ENCODE measurements at regions not wholly inside any gene's neighbourhood (a gene's known extent, or its start where the extent isn't known, plus 50 kb on each side); places are given as distances from the start of the nearest gene placed in this dataset.
"Not testable (repeated sequence)": the region's sequence is repeated elsewhere in the genome, so short reads cannot be mapped to it uniquely, and the experiment has no call there.

DNA sequence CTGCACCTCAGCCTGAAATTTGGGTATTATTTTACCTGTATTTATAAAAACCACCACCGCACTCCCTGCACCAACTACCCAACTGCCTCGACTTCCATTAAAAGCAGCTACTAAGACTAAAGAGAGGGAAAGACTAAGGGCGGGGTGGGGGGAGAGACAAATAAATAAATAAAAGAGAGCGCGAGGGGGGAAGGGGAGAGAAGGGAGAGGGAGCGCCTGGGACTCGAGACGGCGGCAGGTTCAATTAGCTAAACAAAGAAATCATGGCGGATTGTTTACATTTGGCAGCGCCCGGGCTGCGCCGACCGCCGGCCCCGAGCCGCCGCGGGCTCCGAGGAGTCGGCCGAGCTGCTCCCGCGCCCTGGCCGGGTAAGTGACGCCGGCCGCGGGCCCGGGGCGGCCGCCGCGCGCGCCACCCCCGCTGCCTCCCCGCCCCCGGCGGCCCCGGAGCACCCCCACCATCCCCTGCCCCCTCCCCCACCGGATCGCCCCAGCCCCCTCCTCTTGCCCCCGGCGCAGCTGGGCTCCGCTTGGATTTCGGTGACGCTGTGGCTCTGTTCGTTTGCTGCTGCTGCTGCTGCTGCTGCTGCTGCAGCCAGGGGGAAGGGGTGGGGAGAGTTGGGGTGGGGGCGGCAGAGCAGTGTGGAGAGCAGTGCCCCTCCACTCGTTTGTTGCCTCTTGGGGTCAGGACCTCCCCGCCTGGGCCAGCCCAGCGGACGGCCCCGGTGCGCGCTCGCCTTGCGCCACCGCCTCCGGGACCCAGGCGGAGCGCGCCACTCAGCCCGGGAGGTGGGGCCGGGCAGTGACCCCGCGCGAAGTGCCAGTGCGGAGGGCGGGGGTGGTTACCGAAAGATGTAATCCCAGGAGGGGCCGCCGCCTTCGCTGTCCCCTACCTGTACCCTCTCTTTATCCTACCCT is 187.2 kb upstream of the FANCL start:
- DNase-seq, result no peak

DNA sequence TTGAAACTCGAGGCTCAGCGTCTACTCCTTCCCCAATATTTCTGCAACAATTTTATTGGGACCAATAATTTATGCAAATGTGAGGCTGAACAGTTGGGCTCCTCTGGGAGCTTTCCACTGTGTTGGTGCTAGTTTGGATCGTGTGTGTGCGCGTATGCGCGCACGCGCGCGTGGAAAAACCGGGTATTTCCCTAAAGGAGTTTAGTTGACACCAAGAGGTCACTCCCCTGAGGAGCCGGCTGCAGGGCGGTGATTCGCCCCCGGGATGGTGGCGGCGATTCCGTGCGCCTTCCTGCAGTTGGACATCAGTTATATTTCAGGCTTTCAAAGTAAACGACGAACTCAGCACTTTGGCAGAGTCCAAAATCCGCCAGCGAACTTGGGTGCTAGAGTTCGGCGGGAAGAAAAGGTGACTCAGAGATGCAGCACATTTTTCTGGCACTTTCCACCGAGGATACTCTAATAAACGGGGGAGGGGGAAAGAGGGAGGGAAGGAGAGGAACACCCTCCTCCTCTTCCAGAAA is 186.5 kb upstream of the FANCL start:
- DNase-seq, result peak; percentile 3

DNA sequence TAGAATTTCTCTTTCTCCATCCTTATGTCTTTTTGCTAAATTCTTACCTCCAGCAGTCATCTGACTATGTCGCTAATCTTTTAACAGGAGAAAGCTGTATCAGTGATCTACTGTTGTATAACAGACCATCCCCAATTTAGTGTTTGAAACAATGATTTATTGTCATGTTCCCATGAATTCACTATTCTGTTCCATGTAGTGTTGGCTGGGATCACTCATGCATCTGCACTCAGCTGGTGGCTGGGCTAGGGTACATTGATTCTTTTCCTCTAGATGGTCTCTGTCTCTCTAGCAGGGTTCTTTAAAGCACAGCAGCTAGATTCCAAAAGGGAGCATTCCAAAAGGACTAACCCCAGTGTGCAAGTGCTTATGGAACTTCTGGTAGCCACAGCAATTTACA is 184.2 kb upstream of the FANCL start:
- no peak for DNase-seq

DNA sequence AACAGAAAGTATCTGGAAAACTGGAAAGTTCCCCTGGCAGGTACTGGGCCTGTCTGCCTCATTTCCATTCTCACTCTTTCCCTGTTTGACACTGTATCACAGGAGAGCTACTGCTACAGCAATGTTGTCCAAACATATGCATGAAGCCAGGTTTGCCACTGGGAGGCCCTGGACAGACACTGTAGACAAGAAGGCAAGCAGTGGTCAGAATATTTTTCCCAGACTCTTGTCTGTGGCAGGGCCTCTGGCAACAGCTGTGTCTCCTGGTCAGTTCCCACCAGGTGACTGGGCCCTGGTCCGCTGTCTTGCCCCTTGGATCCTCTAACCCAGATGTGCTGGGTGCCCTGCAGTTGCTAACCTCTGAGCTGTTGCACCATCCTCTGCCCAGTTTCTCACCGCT is 178.9 kb upstream of the FANCL start:
- DNase-seq, result no peak

DNA sequence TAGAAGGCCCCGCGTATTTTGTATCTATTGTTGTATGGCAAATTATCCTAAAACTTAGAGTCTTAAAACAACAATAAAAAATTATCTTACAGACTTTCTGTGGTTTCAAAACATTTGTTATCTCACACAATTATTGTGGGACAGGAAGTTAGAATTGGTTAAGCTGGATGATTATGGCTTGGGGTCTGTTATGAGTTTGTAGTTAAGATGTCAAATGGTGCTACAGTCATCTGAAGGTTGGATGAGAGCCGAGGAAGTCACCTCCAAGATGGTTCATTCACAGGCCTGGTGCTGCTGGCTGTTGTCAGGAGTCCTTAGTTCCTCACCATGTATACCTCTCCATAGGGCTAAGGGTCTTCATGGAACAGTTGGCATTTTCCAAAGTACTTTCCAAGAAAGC is 175.6 kb upstream of the FANCL start:
- no peak for DNase-seq

DNA sequence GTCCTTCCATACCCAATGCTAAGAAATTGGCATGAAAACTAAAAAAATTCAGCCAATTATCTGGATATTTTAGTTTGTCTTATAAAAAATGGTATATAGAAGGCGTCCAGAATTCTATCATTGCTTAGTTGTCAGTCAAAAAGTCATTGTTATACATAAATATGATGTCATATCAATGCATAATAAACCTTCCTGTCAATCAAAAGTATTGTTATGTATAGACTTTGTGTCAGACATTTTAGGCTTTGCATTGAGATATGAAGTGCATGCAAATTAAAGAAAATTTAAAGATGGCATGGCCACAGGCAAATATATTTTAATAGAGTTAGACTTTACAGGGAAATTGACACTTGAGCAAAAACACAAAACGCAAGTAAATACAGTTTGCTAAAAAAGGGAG is 173.4 kb upstream of the FANCL start:
- no peak for DNase-seq

DNA sequence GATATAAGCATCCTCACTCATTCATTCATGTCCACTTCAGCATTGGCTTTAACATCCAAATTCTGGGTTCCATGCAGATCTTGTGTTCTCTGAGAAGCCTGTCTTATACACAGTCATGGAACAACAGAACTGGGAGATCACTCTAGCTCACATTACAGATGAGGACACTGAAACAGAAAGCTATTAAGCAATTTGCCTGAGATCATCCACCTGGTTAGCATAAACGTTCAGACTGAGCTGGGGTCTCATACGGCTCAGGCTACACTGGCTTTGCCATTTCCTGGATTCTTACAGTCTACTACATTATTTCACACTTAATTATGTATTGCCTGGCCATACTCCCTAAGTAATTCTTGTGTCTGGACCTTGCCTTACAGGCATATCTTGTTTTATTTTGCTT is 169.4 kb upstream of the FANCL start:
- no peak for DNase-seq

DNA sequence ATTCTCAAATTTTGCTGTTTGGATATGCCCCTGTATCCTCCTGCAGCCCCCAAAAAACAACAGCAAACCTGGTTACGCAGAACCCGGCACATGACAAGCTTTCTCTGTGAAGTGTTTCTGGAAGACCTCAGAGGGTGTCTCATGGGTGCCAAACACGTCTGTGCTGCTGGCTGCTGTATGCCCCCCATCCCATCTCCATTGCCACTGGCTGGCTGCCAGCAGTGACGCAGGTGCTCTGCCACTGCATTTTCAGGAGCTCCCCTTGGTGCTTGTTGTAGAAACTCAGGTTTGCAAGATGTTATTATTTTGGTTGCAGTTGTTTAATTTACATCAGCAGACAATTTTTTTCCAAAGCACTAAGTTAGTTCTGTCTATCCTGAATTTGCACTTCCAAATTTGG is 166.4 kb upstream of the FANCL start:
- no peak for DNase-seq

DNA sequence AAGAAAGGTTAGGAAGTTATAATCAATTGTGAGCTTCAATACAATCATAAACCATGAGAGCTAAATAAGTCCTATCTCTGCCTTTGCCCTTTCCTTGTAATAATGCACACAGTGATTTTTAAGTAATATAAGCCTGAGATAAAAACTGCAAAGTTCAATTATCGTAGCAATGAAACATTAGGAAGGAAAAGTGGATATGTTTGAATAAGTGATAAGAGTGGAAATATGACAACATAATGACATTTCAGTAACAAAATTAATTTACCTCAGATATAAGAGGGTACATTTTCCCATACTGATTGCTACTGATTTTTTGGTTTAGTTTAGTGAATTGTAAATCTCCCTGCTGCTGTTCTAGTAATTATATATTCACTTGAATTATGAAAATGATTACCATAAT is 164.2 kb upstream of the FANCL start:
- DNase-seq, result no peak

DNA sequence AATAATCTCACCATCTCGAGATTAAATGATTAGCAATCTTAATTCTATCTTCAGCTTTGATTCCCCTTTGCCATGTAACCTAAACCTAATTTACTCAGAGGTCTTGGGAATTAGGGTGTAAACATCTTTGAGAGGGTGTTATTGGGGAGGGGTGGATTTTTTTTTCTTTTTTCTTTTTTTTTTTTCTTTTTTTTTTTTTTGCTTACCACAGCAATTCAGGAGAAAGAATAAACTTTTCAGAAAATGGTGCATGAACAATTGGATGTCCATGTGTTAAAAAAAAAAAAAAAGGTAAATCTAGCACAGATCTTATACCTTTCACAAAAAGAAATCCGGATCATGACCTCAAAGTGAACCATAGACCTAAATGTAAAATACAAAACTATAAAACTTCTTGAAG is 160.8 kb upstream of the FANCL start:
- no peak for DNase-seq

DNA sequence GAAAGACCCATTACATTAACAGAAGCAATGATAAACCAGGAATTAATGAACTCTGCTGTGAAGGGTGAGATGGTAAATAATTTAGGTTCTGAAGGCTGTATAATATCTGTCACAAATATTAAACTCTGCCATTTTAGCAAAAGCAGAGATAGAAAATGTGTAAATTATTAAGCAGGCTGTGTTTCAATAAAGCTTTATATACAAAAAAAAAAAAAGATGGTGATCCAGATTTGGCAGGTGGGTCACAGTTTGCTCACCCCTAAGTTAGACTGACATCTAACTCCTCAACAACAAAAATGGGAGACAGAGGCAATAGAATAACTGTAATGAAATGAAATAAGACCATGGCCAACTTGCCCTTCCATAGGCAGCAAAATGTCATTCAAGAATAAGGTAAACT is 157.3 kb upstream of the FANCL start:
- DNase-seq, result no peak

DNA sequence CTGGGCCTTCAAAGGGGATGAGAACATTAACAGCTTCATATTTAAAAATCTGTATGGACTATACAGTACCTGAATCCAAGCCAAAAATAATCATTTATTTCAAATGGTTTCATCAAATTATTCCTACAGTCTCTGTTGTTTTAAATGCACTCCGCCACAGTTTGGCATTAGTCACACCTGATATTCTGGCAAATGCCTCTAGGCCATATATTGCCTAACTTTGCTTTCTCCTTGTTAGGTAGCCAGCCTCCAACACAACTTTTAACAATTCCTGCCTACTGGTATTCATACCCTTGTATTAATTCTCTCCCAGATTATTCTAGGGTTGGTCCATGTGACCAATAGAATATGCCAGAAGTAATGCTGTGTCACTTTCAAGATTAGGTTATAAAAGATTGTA is 146.6 kb upstream of the FANCL start:
- DNase-seq, result no peak

DNA sequence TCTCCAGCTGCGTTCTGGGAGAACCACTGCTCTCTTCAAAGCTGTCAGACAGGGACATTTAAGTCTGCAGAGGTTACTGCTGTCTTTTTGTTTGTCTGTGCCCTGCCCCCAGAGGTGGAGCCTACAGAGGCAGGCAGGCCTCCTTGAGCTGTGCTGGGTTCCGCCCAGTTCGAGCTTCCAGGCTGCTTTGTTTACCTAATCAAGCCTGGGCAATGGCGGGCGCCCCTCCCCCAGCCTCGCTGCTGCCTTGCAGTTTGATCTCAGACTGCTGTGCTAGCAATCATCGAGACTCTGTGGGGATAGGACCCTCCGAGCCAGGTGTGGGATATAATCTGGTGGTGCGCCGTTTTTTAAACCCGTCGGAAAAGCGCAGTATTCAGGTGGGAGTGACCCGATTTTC is 145.8 kb upstream of the FANCL start:
- DNase-seq, result not testable (repeated sequence)

DNA sequence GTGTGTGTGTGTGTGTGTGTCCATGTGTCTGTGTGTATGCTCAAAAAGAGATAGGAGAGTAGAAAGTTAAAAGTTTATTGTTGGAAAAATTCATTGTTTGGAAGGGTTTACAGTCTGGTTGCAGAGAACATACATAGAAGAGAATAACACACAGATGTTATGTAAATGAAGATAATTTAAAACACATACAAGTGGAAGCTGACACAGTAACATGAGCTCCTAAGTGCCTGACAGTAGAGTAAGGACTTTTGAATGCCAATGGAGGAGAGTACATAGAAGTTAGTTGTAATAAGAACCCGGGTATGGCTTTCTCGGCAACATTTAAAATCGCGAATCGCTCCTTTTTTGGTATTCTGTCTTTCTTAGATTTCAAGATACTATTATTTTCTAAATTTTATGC is 137.0 kb upstream of the FANCL start:
- DNase-seq, result no peak

DNA sequence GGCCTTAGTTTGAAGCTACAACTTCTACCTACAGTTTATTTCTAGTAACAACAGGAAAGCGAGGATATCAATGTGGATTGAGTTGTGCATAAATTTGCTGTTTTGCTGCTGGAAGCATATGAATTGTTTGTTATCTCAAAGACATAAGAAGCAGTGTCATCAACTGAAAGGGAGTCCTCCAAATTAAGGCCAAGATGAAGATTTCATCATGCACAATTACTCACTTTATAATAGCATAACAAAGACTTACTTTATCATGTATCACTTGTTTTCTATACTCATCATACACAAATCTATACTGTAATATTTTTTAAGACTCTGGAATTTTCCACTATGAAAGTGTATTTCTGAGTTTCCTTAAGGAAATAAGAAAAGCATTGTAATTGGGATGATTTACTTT is 136.1 kb upstream of the FANCL start:
- no peak for DNase-seq

DNA sequence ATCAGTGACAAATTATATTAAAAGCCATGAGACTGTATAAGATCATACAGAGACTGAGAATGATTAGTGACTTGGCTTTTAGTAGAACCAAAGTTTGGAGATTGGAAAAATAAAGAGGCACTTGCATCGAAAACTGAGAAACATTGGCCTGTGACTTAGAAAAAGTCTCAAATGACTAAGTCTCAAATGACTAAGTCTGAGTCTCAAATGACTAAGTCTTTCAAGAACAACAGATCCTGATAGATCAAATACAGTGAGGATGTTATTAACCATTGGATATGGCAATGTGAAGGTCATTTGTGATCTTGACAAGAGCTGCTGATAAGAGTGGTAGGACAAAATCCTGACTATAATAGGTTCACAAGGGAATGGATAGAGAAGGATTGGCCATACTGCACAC is 135.5 kb upstream of the FANCL start:
- DNase-seq, result peak; percentile 31

DNA sequence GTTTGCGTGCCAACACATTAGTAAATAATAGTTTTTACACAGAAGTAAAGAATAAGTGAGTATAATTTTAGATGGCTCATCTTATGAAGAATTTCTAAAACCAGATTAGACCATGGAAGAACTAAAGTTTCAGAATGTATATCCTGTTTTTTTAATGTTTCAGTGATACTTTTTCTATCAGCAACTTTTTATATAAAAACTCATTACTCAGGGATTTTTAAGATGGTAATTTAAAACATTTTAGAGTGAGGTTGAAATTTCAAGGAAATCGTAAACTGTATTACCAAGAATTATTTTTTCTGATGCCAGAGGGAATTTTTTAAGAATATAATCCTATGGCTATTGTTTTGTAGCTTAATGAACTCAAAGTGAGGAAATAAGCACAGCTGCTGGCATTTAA is 128.5 kb upstream of the FANCL start:
- DNase-seq, result no peak

DNA sequence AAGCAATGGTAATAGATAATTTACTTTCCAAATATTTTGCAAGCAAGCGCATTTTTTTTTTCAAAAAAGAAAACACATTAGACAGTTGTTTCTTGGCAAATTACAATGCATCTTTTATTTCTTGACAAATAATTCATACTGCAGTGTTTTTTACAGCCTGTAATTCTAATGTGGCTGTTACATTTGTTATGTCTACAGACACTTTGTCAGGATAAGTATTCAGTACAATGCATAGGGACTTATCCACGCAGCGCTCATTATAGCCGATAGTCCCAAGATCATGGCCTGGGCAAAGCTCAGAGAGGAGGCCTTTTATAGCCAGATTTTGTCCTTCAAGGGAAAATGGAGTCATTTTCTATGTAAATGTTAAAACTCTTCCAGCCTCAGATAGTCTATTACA is 123.0 kb upstream of the FANCL start:
- DNase-seq, result no peak

DNA sequence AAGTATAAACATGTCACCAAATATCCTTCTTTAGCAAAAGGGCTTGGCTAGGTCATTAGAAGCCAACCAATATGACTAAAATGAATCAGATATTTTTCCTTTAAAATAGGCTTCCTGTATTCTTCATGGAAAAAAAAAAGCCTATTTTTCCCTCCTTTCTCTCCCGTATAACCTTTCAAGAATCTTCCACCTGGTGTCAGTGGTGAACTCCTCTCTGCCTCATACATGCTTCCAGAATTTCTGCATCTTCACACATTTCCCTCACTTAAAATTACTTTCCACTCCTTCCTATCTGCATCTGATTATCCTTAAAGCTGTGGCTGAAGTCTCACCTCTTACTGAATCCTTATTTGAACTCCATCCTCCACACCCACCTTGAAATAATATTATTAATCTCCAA is 116.9 kb upstream of the FANCL start:
- no peak for DNase-seq

DNA sequence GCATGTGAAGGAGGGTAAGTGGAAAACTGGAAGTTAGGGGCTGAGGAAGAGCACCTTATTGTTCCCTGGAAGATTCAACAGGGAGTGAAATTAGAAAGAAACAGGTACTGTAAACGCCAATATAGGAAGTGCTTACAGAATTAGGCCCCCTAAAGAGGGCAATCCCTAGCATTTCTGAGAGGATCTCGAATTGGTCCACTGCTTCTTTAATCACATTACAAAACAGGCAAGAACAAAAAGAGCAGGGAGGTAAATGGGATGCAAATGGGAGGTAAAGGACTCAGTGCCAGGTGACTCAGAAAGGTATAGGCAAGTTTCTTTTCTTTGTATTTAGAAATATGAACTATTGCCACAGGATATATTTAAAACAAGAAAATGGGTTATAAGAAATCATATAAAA is 116.4 kb upstream of the FANCL start:
- DNase-seq, result no peak

DNA sequence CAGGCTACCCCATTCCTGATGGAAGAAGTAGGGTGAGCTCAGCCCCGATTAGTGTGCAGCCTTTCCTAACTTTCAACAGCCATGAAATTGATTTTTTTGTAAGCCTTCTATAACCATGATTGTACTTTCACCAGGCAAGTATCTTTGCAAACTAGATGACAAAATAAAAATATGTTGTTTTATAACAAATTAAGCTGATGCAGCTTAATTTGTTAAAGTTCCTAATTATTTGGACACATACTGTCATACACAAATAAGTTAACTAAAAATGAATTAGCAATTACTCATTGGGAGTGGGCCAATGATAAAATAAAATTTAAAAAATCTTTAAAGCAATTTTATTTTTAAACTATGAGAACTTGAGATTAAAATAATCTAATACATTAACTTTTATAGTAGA is 113.1 kb upstream of the FANCL start:
- DNase-seq, result no peak

DNA sequence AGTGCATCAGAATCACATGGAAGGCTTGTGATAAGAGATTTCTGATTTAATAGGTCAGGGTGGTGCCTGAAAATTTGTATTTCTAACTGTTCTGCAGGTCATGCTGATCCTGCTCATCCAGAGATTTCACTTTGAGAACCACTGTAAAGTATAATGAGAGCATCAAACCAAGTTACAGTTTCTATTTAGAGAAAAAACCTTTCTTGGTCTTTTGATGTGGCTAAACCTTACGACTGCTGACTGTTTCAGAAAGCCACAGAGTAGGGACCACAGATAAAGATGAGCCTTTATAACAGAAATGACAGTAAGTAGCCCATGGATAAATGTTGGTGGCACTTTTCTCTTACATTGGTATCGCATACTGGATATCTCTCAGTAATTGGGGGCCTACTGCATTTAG is 109.4 kb upstream of the FANCL start:
- DNase-seq, result peak; percentile 66

DNA sequence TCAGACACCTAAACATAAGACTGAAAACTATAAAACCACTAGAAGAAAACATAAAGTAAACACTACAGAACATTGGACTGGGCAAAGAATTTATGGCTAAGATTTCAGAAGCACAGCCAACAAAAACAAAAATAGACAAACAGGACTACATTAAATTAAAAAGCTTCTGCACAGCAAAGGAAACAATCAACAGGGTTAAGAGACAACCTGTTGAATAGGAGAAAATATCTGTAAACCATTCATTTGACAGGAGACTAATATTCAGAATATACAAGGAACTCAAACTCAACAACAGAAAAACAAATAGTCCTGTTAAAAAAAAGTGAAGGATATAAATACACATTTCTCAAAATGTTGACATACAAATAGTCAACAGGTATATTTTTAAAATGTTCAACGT is 106.7 kb upstream of the FANCL start:
- DNase-seq, result no peak

DNA sequence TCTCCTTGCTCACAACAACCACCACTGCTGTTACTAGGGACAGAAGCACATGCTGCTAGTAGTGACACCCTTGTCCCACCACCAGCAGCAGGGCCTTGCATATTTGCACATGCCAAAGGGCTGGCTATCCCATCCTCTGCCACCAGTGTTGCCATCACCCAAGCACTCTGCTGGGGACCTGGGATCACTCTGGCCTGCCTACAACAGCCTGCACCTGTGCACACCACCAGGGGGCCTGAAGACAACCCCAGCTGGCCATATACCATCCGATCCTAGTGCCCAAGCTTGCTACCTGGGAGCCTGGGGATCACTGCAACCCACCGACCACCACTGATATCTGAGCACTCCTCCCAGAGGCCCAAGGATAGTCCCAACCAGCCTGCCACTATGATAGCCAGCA is 99.9 kb upstream of the FANCL start:
- no peak for DNase-seq
